ENCODE measurements at regions not wholly inside any gene's neighbourhood (a gene's known extent, or its start where the extent isn't known, plus 50 kb on each side); places are given as distances from the start of the nearest gene placed in this dataset.

DNA sequence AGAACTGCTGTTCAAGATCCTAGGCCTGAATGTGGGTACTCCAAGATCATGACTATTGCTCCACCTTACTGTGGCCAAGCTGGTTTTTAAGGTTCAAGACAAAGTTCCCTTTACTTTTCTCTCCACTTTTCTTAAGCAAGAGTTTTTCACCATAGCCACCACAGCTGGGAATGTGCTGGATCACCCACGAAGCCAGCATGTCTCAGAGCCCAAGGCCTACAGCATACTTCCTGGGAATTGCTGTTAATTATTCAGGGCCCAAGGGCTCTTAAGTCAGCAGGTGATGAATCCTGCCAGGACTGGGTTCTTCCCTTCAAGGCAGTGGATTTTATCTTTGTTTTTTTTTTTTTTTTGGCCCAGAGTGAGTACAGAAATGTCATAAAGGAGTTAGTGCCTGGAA is 149.4 kb upstream of the TUSC1 start:
- Histone ChIP-seq H3K9me3 (ENCODE audit: insufficient read depth in 2 of 2, low read depth in 1 of 2, low read length in 1 of 2) (0 out of 4 replicates have a peak, but pooled peaks cover 0 to 2% of the 10 kb centered on the region in 2 experiments), H3K4ac (replicated peaks; ENCODE audit: insufficient read length, low read depth, low read length) (no peak overlapping the region), H2AFZ (ENCODE audit: low read length) (no peak overlapping the region), H2BK5ac (ENCODE audit: low read depth, low read length) (no peak overlapping the region), H3K79me2 (ENCODE audit: control insufficient read depth in 1 of 2, insufficient read depth in 2 of 2, low read length in 2 of 2) (no peaks in the 10 kb centered on the region), H3K36me3 (ENCODE audit: control insufficient read depth in 2 of 4, insufficient read depth in 4 of 4, low read length in 3 of 4) (no peaks in the 10 kb centered on the region), H3K4me1 (replicated peaks in 1 of 4; ENCODE audit: control insufficient read depth in 3 of 4, insufficient read depth in 4 of 4, low read length in 3 of 4) (no peaks in the 10 kb centered on the region), H2BK120ac (replicated peaks; ENCODE audit: low read depth, low read length) (no peak overlapping the region), H3K4me3 (ENCODE audit: extremely low read depth in 1 of 4, insufficient read depth in 2 of 4, low read depth in 3 of 4, low read length in 4 of 4) (no peak overlapping the region), H2BK12ac (ENCODE audit: low read depth, low read length) (no peak overlapping the region), H3K27me3 (replicated peaks in 1 of 4; ENCODE audit: control insufficient read depth in 3 of 4, extremely low read depth in 1 of 4, insufficient read depth in 3 of 4, low read length in 3 of 4) (no peaks in the 10 kb centered on the region), H3K23me2 (ENCODE audit: low read depth, low read length) (no peaks in the 10 kb centered on the region), H4K8ac (ENCODE audit: extremely low read depth, insufficient read depth, low read length) (no peak overlapping the region), H2BK20ac (ENCODE audit: low read length) (no peak overlapping the region), H4K20me1 (replicated peaks in 1 of 2; ENCODE audit: control insufficient read depth in 1 of 2, insufficient read depth in 2 of 2, low read length in 2 of 2) (no peaks in the 10 kb centered on the region), H4K5ac (ENCODE audit: insufficient read length, low read depth, low read length) (no peak overlapping the region), H3K9ac (replicated peaks in 1 of 4; ENCODE audit: extremely low read depth in 1 of 4, low read depth in 3 of 4, low read length in 3 of 4) (no peak overlapping the region), H3K14ac (ENCODE audit: insufficient read length) (no peak overlapping the region), H3K4me2 (ENCODE audit: insufficient read depth in 1 of 2, low read depth in 2 of 2, low read length in 2 of 2) (no peak overlapping the region), H3K56ac (replicated peaks; ENCODE audit: insufficient read length, low read depth, low read length) (no peak overlapping the region), H3K27ac (ENCODE audit: low read depth, low read length) (no peak overlapping the region), H3K23ac (ENCODE audit: insufficient read length) (no peak overlapping the region), H3K18ac (ENCODE audit: extremely low read depth, low read length) (no peak overlapping the region), H2AK5ac (ENCODE audit: low read depth, low read length) (no peak overlapping the region), H2BK15ac (ENCODE audit: low read length) (no peak overlapping the region), H4K91ac (replicated peaks; ENCODE audit: insufficient read length, low read length) (no peak overlapping the region), H3K79me1 (ENCODE audit: low read depth, low read length) (no peaks in the 10 kb centered on the region)
- FAIRE-seq (no peak), DNase-seq (ENCODE audit: low read depth in 1 of 2, low spot score in 2 of 2) (no peak)
- whole genome bisulfite sequencing, 2 experiments (ENCODE audit: extremely low coverage in 1 of 2, insufficient coverage in 1 of 2, insufficient read length in 1 of 2, insufficient replicate concordance in 2 of 2, low coverage in 1 of 2, low lambda C conversion rate in 2 of 2, missing lambda C conversion rate in 1 of 2), result 88% methylated on average over 1 of the region's 1 CpG; no CpG with 5 or more reads in 1 of the 2 experiments
- POLR2A ChIA-PET (ENCODE audit: partially characterized antibody), result no interaction called here
- no peak for TF ChIP-seq SAP30 (IDR thresholded peaks at IDR 0.05; ENCODE audit: insufficient read depth, insufficient replicate concordance, low read length)
- TF ChIP-seq FOSL1 (IDR thresholded peaks at IDR 0.05; ENCODE audit: insufficient read depth, low read depth, low read length), result no peak
- no peak for TF ChIP-seq RBBP5 (IDR thresholded peaks at IDR 0.05; ENCODE audit: borderline replicate concordance, low read depth, low read length)
- TF ChIP-seq JUND (IDR thresholded peaks at IDR 0.05; ENCODE audit: low read length), result no peak
- TF ChIP-seq TEAD4 (IDR thresholded peaks at IDR 0.05; ENCODE audit: low read depth, low read length), result no peak
- no peak for TF ChIP-seq TAF1 (IDR thresholded peaks at IDR 0.05; ENCODE audit: low read depth, low read length)
- CTCF ChIA-PET (ENCODE audit: partially characterized antibody), result no interaction called here
